ENCODE measurements at regions not wholly inside any gene's neighbourhood (a gene's known extent, or its start where the extent isn't known, plus 50 kb on each side); places are given as distances from the start of the nearest gene placed in this dataset.

GRCh38 chr3:159210336-159210735, 408.5 kb downstream of the MFSD1 start:
- TF ChIP-seq CTCF (IDR thresholded peaks at IDR 0.05; ENCODE audit: insufficient read depth, low read depth, low read length, missing control alignments) = no peak
- H3K4me3 ChIP-seq (ENCODE audit: low read length) = no peak overlapping the region
- peak; percentile 9 for DNase-seq (ENCODE audit: low read depth)

- TF ChIP-seq CTCF (IDR thresholded peaks at IDR 0.05; ENCODE audit: insufficient read depth, low read depth, low read length, missing control alignments) = no peak
- no peak for DNase-seq (ENCODE audit: low read depth)
These were observed 414.5 kb downstream of the MFSD1 start for GRCh38 chr3:159216311-159216710.

GRCh38 chr3:159219231-159219630, 417.4 kb downstream of the MFSD1 start:
- H3K4me3 ChIP-seq (ENCODE audit: low read length) = no peak overlapping the region
- DNase-seq (ENCODE audit: low read depth) = no peak
- no peak for TF ChIP-seq CTCF (IDR thresholded peaks at IDR 0.05; ENCODE audit: insufficient read depth, low read depth, low read length, missing control alignments)

More at GRCh38 chr3:159216311-159216710, 414.5 kb downstream of the MFSD1 start:
- H3K4me3 ChIP-seq (ENCODE audit: low read length) = no peak overlapping the region

- H3K4me3 ChIP-seq (ENCODE audit: low read length) = no peak overlapping the region
- TF ChIP-seq CTCF (IDR thresholded peaks at IDR 0.05; ENCODE audit: insufficient read depth, low read depth, low read length, missing control alignments) = no peak
- no peak for DNase-seq (ENCODE audit: low read depth)
These were observed 419.5 kb downstream of the MFSD1 start for GRCh38 chr3:159221335-159221734.

GRCh38 chr3:159229116-159229680, 427.3 kb downstream of the MFSD1 start:
- TF ChIP-seq CTCF (IDR thresholded peaks at IDR 0.05; ENCODE audit: insufficient read depth, low read depth, low read length, missing control alignments) = no peak
- H3K4me3 ChIP-seq (ENCODE audit: low read length) = no peak overlapping the region
- no peak for DNase-seq (ENCODE audit: low read depth)

GRCh38 chr3:159232966-159233365, 431.1 kb downstream of the MFSD1 start:
- DNase-seq (ENCODE audit: low read depth) = no peak
- no peak overlapping the region for H3K4me3 ChIP-seq (ENCODE audit: low read length)
- TF ChIP-seq CTCF (IDR thresholded peaks at IDR 0.05; ENCODE audit: insufficient read depth, low read depth, low read length, missing control alignments) = no peak

- DNase-seq (ENCODE audit: low read depth) = no peak
- no peak overlapping the region for H3K4me3 ChIP-seq (ENCODE audit: low read length)
- no peak for TF ChIP-seq CTCF (IDR thresholded peaks at IDR 0.05; ENCODE audit: insufficient read depth, low read depth, low read length, missing control alignments)
These were observed 431.9 kb downstream of the MFSD1 start for GRCh38 chr3:159233734-159234133.
